DOHH2 (cell line): ENCODE measurements at regions not wholly inside any gene's neighbourhood (a gene's known extent, or its start where the extent isn't known, plus 50 kb on each side); places are given as distances from the start of the nearest gene placed in this dataset.

ENCODE experiments used
- H3F3A ChIP-seq: fragments of 200-600 bp; sonication (generic), shearing (Covaris generic); 2 replicates; pipeline ENCODE4 v1.6.0; 2016; ENCODE audit warnings: antibody characterized with exemption, mild to moderate bottlenecking; ENCODE audit not compliant: control insufficient read depth, insufficient read depth
- H3K27ac ChIP-seq: fragments of 200-600 bp; sonication (generic); 2 replicates; pipeline ENCODE4 v1.5.1; 2014; ENCODE audit warnings: low read depth, mild to moderate bottlenecking, low read length, moderate library complexity
- H3K27me3 ChIP-seq: fragments of 200-600 bp; sonication (generic); 2 replicates; pipeline ENCODE4 v1.6.1; 2014; ENCODE audit warnings: mild to moderate bottlenecking, low read length, mixed read lengths; ENCODE audit not compliant: control insufficient read depth
- H3K36me3 ChIP-seq: fragments of 200-600 bp; sonication (generic); 2 replicates; pipeline ENCODE4 v1.6.1; 2014; ENCODE audit warnings: mild to moderate bottlenecking, low read length, moderate library complexity, mixed read lengths; ENCODE audit not compliant: control insufficient read depth
- H3K4me1 ChIP-seq: fragments of 200-600 bp; sonication (generic); 2 replicates; pipeline ENCODE4 v1.6.1; 2014; ENCODE audit warnings: mild to moderate bottlenecking, low read length, mixed read lengths; ENCODE audit not compliant: control insufficient read depth
- H3K4me2 ChIP-seq: fragments of 200-600 bp; sonication (generic); 2 replicates; pipeline ENCODE4 v1.6.0; 2014; ENCODE audit warnings: mild to moderate bottlenecking, low read length, moderate library complexity
- H3K4me3 ChIP-seq: fragments of 200-600 bp; sonication (generic); 2 replicates; pipeline ENCODE4 v1.5.1; 2014; ENCODE audit warnings: mild to moderate bottlenecking, low read length, mixed read lengths
- H3K79me2 ChIP-seq: fragments of 200-600 bp; sonication (generic); 2 replicates; pipeline ENCODE4 v1.6.1; 2014; ENCODE audit warnings: mild to moderate bottlenecking, low read length, mixed read lengths; ENCODE audit not compliant: control insufficient read depth
- H3K9me2 ChIP-seq: fragments of 200-600 bp; sonication (generic); replicated peaks from 2 replicates; pipeline ENCODE4 v1.6.1; 2014; ENCODE audit warnings: mild to moderate bottlenecking, low read length, mixed read lengths; ENCODE audit not compliant: control insufficient read depth
- H3K9me3 ChIP-seq: fragments of 200-600 bp; sonication (generic); 2 replicates; pipeline ENCODE4 v1.6.1; 2014; ENCODE audit warnings: antibody characterized with exemption, low read length, mixed read lengths; ENCODE audit not compliant: control insufficient read depth, insufficient read depth
- H4K20me1 ChIP-seq: fragments of 200-600 bp; sonication (generic); 2 replicates; pipeline ENCODE4 v1.6.0; 2014; ENCODE audit warnings: low read depth, mild to moderate bottlenecking, antibody characterized with exemption, low read length, moderate library complexity; ENCODE audit not compliant: control insufficient read depth, insufficient read depth
- CTCF ChIP-seq: fragments of 200-600 bp; sonication (generic); IDR thresholded peaks from one replicate; pipeline ENCODE4 v1.5.1; 2014; ENCODE audit warnings: antibody characterized with exemption, mild to moderate bottlenecking, low read depth, low read length; ENCODE audit not compliant: poor library complexity, severe bottlenecking
- EZH2phosphoT487 ChIP-seq: fragments of 200-600 bp; sonication (generic); IDR thresholded peaks from 2 replicates; pipeline ENCODE4 v1.6.1; 2017; ENCODE audit warnings: borderline replicate concordance, mild to moderate bottlenecking, antibody characterized with exemption, low read length, moderate library complexity, mixed read lengths

- no peaks in the 10 kb centered on the region for H3K4me1 ChIP-seq
- H3K36me3 ChIP-seq = no peaks in the 10 kb centered on the region
- H3F3A ChIP-seq = no peaks in the 10 kb centered on the region
- H4K20me1 ChIP-seq = no peaks in the 10 kb centered on the region
- H3K4me2 ChIP-seq = no peak overlapping the region
- no peaks in the 10 kb centered on the region for H3K9me3 ChIP-seq
- H3K79me2 ChIP-seq = no peaks in the 10 kb centered on the region
- H3K27me3 ChIP-seq = peaks cover 3% of the 10 kb centered on the region; the same call in 1 of the 2 replicates
- no peak for TF ChIP-seq EZH2phosphoT487
- no peak for TF ChIP-seq CTCF
- H3K4me3 ChIP-seq = no peak overlapping the region
- H3K9me2 ChIP-seq = no peaks in the 10 kb centered on the region
- no peak overlapping the region for H3K27ac ChIP-seq
These were observed 206.9 kb upstream of the ADRA1D start for GRCh38 chr20:4455996-4456395.

GRCh38 chr20:4455301-4455701 lies 206.2 kb upstream of the ADRA1D start:
- no peaks in the 10 kb centered on the region for H4K20me1 ChIP-seq
- no peaks in the 10 kb centered on the region for H3K9me2 ChIP-seq
- H3K4me1 ChIP-seq = no peaks in the 10 kb centered on the region
- H3F3A ChIP-seq = no peaks in the 10 kb centered on the region
- H3K27ac ChIP-seq = no peak overlapping the region
- peaks cover 3% of the 10 kb centered on the region; the same call in 1 of the 2 replicates for H3K27me3 ChIP-seq
- H3K36me3 ChIP-seq = no peaks in the 10 kb centered on the region
- no peaks in the 10 kb centered on the region for H3K9me3 ChIP-seq
- no peak overlapping the region for H3K4me3 ChIP-seq
- H3K4me2 ChIP-seq = no peak overlapping the region
- H3K79me2 ChIP-seq = no peaks in the 10 kb centered on the region
- TF ChIP-seq CTCF (no peak), EZH2phosphoT487 (no peak)

- H3K9me3 ChIP-seq = no peaks in the 10 kb centered on the region
- no peak overlapping the region for H3K4me3 ChIP-seq
- no peak for TF ChIP-seq CTCF
- no peak for TF ChIP-seq EZH2phosphoT487
- no peak overlapping the region for H3K27ac ChIP-seq
- H3K4me1 ChIP-seq = no peaks in the 10 kb centered on the region
- no peak overlapping the region for H3K4me2 ChIP-seq
- H3K36me3 ChIP-seq = no peaks in the 10 kb centered on the region
- no peaks in the 10 kb centered on the region for H3F3A ChIP-seq
- H3K79me2 ChIP-seq = no peaks in the 10 kb centered on the region
- no peaks in the 10 kb centered on the region for H4K20me1 ChIP-seq
- H3K27me3 ChIP-seq = peaks cover 3% of the 10 kb centered on the region; the same call in 1 of the 2 replicates
- H3K9me2 ChIP-seq = no peaks in the 10 kb centered on the region
These were observed 205.0 kb upstream of the ADRA1D start for GRCh38 chr20:4454111-4454510.

GRCh38 chr20:4453359-4453758 lies 204.3 kb upstream of the ADRA1D start:
- TF ChIP-seq EZH2phosphoT487 = no peak
- no peak for TF ChIP-seq CTCF
- no peak overlapping the region for H3K4me2 ChIP-seq
- no peak overlapping the region for H3K27ac ChIP-seq
- no peaks in the 10 kb centered on the region for H3K36me3 ChIP-seq
- no peaks in the 10 kb centered on the region for H3K79me2 ChIP-seq
- no peaks in the 10 kb centered on the region for H3F3A ChIP-seq
- H3K9me2 ChIP-seq = no peaks in the 10 kb centered on the region
- H3K4me3 ChIP-seq = no peak overlapping the region
- no peaks in the 10 kb centered on the region for H3K4me1 ChIP-seq
- H3K9me3 ChIP-seq = no peaks in the 10 kb centered on the region
- H4K20me1 ChIP-seq = no peaks in the 10 kb centered on the region
- H3K27me3 ChIP-seq = peaks cover 3% of the 10 kb centered on the region; the same call in 1 of the 2 replicates
